SIG-M5 treated with dmso at 0.1 percent for 504 hours (cell line): ENCODE measurements at regions not wholly inside any gene's neighbourhood (a gene's known extent, or its start where the extent isn't known, plus 50 kb on each side); places are given as distances from the start of the nearest gene placed in this dataset.

Experiments
- DNase-seq: peaks from one replicate; lab custom pipeline; 2025; ENCODE audit not compliant: unreplicated experiment; lab: John Stamatoyannopoulos, UW

- DNase-seq: no peak
Observed at GRCh38 chr14:104521816-104522745, 57.5 kb upstream of the C14orf180 start.

- no peak for DNase-seq
Observed at GRCh38 chr14:104522926-104523545, 56.5 kb upstream of the C14orf180 start.

GRCh38 chr14:104523546-104523935 is 56.0 kb upstream of the C14orf180 start:
- DNase-seq: no peak

GRCh38 chr14:104524726-104525125 is 54.8 kb upstream of the C14orf180 start:
- no peak for DNase-seq

GRCh38 chr14:104526723-104527645 is 52.6 kb upstream of the C14orf180 start:
- no peak for DNase-seq

- DNase-seq: no peak
Observed at GRCh38 chr14:104527857-104528459, 51.6 kb upstream of the C14orf180 start.

GRCh38 chr14:104528496-104528895 is 51.1 kb upstream of the C14orf180 start:
- no peak for DNase-seq
